Epithelial cell of prostate (primary cell): ENCODE measurements at regions not wholly inside any gene's neighbourhood (a gene's known extent, or its start where the extent isn't known, plus 50 kb on each side); places are given as distances from the start of the nearest gene placed in this dataset.

ENCODE experiments used
- DNase-seq: peaks from one replicate; pipeline ENCODE4 v3.0.0-alpha.2; 2011; ENCODE audit warnings: low read depth, low spot score
- H3K27ac ChIP-seq: fragments of 450-650 bp; 2 replicates; pipeline ENCODE4 v1.5.1; 2017; ENCODE audit warnings: mild to moderate bottlenecking

DNA sequence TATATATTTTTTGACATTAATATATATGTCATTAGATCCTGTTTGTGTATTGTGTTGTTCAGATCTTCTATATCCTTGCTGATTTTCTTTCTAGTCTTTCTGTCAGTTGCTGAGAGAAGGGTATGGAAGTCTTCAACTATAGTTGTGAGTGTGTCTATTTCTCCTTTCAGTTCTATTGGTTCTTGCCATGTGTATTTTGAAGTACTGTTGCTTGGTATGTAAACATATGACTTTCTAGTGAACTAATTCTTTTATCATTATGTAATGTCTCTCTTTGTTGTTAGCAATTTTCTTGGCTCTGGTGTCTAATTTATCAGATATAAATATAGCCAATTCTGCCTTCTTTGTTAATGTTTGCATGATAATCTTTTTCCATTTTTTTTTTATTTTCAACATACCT is 84.3 kb upstream of the CAST start:
- DNase-seq: no peak

DNA sequence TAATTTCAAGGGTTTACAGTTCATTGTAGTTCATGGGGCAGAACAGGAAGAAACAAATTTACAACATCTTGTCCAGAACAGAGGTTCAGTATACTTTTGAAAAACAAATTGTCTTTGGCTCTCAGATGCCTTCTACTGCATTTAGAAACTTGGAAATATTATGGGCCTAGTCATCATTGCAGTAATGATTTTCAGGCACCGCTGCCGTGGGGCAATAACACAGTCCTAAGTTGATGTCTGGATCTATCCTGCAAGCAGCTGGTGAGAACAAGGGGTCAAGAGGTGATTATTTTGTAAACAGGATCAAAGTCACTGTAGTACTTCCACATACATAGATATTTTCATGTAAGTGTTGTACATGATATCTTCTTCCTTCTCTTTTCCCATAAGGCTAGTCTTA is 82.5 kb upstream of the CAST start:
- H3K27ac ChIP-seq: no peak overlapping the region
- DNase-seq: no peak

More for the DNA sequence above, 84.3 kb upstream of the CAST start:
- no peak overlapping the region for H3K27ac ChIP-seq

DNA sequence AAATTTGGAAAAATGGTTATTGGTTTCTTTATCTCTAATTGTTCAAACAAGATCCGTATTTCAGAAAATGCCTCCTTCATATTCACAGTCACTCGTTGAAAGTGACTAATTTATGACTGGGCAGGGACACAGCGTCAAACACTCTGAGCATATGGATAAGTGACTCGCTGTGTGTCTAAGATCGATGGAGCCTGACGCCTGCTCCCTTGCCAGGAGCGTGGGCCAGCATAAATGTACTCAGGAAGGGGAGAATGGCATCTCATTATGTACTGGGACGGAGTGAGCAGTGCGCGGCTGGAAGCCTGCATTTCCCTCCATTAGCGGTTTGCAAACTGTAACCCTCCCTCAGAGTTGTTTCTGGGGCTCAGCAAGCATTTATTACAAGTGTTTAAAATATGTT is 79.8 kb upstream of the CAST start:
- H3K27ac ChIP-seq: no peak overlapping the region
- DNase-seq: no peak

DNA sequence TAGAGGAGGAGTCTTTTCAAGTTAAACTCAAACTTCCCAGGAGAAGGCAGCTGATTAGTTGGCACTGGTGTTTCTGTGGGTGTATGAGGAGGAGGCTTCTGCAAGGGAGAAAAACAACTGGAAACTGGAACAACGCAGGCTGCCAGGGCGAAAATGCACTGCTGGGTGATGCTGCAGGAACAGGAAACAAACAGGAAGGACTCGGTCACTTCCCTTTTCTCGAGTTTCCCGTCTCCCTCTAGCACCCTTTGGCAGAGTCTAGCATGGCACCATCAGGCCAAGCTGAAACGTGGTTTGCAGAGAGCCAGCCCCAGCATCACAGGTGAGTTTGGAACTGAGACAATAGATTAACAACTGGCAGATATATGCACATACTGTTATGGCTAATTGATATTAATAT is 77.5 kb upstream of the CAST start:
- no peak for DNase-seq
- no peak overlapping the region for H3K27ac ChIP-seq

DNA sequence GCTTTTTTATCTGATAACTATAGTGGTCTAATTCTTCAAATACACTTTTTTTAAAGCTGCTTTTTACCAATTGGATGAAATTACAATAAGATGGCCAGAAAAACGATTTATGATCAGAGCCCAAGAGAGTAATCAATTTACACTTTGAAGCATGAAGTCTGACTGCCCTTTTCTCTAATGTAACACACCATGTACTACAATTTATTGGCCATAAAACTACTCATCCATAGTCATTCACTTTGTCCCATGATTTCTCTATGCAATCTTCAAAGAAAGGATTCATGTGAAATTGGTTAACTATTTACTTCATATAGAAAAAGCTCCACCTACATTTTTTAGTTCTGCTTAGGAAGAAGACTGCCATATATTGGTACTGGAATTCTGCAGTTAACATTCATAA is 73.6 kb upstream of the CAST start:
- no peak overlapping the region for H3K27ac ChIP-seq
- DNase-seq: no peak

DNA sequence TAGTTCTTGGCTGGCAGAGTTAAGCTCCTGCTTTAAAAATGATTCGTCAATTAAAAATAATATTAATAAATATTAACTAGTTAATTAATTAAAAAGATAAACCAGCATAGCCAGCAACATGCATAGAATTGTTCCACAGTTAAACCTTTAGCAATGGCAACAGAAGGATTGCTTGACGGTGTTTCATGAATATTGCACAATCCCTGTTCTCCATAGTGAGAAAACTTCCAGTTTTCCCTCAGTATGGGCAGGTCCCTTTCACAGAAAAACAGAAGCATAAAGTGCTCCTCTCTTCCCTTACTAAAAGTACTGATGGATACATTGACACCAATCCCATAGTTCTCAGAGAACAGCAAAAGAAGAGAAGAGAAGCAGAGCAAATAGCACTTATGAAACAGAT is 71.4 kb upstream of the CAST start:
- DNase-seq: no peak
- no peak overlapping the region for H3K27ac ChIP-seq

DNA sequence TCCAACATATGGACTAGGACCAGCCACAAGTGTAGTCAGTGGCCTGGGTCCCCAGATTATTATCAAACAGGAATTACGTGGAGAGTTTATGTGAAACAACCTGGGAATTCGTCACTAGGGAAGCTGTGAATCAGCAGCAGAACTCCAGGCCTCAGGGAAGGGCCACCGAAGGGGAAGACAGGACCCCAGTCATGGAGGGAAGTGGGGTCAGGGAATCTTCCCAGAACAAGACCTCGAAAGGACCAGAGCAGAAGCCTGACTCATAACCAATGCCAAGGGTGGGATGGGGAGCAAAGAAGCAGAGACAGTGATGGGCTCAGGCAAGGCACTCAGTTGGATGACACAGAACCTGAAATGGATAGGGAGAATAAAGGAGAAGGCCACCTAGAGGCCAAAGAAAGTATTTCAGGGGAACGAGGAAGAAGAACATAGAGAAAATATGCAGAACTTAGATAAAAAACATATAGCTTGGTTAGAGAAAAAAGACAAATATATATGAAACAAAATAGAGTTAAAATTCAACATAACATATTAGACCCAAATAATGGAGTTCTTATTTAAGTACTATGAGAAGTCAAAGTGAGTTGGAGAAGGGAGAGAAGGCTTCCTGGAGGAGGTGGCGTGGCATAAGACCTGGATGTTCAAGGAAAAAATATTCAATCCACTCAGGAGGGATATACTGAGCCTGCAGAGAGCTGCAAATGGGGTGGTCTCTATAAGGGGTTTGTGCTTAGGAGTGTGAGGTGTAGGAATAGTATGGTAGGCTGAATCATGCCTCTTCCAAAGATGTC is 66.7 kb upstream of the CAST start:
- no peak overlapping the region for H3K27ac ChIP-seq
- DNase-seq: no peak

DNA sequence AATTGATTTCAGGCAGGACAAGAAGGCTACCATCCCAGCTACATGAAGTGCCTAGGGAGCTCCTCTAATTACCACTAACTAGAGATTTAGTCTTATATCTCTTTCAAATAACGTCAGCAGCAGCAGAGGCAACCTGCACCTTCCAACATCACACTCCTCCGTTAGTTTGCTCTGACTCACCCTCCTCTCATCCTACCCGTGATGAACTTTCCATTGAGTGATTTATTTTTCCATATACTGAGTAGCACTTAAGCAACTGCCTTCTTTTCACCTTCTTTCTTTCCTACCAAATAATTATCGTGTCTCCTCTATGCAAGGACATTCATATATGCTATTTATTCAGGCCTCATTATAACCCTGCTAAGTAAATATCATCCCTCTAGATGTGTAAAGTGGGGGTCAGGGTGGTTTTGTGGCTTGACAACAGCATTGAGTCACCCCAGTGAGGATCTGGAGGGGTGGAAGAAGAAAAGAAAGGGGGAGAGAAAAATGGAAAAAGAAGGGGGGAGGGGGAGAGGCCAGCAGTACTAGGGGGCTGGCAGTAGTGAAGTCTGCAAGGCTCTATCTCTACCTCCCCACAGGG is 64.6 kb upstream of the CAST start:
- no peak overlapping the region for H3K27ac ChIP-seq
- DNase-seq: no peak

DNA sequence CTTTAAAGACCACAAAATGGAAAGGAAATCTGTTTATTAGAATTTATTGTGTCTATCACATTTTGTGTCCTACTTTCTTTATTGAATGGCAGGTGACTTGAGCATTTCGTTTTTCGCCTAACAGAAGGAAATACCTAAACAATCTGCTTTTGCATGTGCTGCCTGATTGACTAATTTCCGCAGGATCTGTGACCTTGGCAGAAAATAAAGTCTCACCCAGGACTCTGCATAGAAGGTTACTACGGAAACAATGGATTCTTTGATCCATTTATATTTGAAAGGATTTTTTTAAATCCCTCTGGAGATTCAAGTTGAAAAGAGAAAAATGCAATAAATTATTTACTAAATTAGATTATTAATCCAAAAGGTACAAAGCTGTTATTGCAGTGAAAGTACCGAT is 61.0 kb upstream of the CAST start:
- H3K27ac ChIP-seq: no peak overlapping the region
- no peak for DNase-seq

DNA sequence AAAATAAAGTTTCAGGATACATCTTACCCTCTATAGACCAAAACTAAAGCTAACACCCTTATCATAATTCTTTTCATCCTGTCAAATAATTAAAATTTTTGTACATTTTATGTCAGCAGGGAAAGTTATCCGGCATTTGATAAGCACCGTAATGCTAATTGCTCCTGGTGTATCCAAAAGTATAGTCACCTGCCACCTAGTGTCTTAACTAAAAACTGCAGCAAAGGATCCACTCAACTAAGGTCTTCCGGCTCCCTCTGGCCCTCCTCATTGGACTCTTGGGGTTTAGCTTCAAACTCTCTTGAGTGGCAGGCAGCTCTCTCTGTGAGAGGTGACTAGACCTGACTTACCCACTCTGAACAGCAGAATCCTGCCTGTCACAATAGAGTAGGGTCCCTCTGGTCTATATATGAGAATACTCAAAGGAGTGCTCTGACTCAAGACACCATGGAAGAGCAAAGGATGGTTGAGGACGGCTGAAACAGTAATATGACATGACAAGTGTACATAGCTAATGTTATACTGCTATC is 60.4 kb upstream of the CAST start:
- no peak overlapping the region for H3K27ac ChIP-seq
- no peak for DNase-seq

DNA sequence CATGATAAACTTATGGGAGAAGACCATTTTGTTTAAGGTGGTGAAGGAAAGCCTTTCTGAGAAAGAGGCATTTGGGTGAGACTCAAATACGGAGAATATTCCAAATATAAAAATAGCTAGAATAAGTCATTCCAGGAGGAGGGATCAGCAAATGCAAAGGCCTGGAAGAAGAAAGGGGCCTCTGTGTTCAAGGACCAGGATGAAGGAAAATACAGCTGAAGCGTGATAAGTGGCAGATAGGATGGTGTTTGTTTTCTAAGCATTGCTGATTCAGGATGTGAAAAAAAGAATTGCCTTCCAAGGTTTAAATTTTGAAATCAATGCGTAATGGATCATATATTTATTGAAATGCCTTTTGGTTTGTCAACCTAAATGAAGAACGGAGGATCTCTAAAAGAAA is 59.4 kb upstream of the CAST start:
- H3K27ac ChIP-seq: no peak overlapping the region
- no peak for DNase-seq

DNA sequence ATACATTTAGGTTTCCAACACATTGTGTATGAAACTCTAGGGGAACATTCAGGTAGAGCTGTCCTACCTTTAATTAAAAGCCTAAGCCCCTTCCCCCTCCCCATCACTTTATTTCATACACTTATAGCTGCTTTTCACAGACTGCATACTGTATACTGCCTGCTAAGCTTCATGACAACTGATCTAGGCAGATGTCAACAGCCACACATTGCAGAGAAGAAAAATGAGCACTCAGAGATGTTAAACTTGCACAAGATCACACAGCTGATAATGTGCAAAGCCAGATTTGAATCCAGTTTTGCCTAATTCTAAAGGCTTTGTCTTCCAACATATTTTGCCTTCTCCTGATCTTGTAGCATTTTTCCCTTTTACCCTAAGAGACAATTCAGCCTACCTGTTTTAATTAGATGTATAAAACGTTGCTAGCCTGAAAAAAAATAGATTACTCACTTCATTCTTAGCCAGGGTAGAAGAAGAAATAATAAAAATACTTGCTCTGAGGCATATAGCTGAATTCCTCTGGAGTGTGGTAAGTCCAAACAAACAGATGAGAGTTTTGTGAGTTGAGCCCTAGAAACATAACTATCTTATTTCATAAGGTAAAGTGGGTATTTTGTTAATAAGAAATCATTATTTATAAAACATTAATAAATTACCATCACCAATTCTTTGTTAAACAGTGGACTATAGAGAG is 56.9 kb upstream of the CAST start:
- H3K27ac ChIP-seq: no peak overlapping the region
- no peak for DNase-seq

DNA sequence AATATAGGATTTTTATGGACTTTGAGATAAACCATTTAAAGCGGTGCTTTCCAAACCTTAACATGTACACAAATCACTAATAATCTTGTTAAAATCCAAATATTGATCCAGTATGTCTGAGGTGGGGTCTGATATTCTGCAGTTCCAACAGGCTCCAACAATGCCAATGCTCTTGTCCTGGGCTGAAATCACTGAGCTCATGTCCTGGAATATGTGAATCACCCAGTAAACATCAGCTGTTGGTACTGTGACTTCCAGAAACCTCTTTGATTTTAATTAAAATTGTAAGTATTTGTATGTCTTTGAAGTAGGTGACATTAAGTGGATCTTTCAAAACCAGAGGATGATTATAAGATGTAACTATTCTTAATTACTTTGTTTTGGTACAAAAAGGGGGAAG is 52.8 kb upstream of the CAST start:
- no peak for DNase-seq
- H3K27ac ChIP-seq: no peak overlapping the region

DNA sequence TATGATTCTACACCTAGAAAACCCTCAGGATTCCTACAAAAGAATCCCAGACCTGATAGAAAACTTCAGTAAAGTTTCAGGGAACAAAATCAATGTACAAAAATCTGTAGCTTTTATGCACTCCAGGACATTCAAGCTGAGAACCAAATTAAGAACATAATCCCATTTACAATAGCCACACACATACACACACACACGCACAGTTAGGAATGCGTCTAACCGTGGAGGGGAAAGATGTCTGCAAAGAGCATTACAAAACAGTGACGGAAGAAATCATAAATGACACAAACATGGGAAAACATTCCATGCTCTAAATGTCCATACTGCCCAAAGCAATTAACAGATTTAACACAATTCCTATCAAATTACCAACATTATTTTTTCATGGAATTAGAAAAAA is 51.4 kb upstream of the CAST start:
- no peak for DNase-seq
- no peak overlapping the region for H3K27ac ChIP-seq

DNA sequence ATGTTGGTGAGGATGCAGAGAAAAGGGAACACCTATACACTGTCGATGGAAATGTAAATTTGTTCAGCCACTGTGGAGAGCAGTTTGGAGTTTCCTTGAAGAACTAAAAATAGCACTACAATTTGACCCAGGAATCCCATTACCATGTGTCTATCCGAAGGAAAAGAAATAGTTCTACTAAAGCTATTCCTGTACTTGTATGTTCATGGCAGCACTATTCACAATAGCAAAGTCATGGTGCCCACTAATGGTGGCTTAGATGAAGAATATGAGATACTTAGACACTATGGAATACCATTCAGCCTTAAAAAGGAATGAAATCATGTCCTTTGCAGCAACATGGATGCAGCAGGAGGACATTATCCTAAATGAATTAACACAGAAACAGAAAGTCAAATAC is 50.2 kb upstream of the CAST start:
- DNase-seq: no peak
- H3K27ac ChIP-seq: no peak overlapping the region
